ENCODE measurements at regions not wholly inside any gene's neighbourhood (a gene's known extent, or its start where the extent isn't known, plus 50 kb on each side); places are given as distances from the start of the nearest gene placed in this dataset.
"Not testable (repeated sequence)": the region's sequence is repeated elsewhere in the genome, so short reads cannot be mapped to it uniquely, and the experiment has no call there.

GRCh38 chr21:14058566-14058965, 152.2 kb downstream of the LIPI start:
- DNase-seq = no peak

DNA sequence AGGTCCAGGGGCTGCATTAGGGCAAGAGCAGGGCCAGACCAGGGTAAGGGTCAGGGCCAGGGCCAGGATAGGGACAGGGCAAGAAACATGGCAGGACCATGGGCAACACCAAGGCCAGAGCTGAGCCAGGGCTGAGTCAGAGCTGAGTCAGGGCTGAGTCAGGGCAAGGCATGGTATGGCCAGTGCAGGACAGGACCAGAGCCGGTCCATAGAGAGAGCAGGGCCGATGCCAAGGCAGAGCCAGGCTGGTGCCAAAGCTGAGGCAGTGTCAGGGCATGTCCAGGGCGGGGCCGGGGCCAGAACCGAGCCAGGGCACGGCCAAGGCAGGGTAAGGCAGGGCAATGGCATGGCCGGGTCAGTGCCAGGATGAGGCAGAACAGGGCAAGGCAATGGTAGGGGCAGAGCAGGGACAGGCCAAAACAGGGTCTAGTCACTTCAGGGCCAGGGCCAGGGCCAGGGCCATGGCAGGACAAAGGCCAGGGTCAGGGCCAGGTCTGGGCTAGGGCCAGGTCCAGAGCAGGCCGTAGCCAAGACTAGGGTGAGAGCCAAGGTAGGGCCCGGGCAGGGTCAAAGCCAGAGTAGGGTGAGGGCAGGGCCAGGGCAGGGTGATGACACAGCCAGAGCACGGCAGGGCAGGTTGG, 152.8 kb downstream of the LIPI start:
- DNase-seq = not testable (repeated sequence)

DNA sequence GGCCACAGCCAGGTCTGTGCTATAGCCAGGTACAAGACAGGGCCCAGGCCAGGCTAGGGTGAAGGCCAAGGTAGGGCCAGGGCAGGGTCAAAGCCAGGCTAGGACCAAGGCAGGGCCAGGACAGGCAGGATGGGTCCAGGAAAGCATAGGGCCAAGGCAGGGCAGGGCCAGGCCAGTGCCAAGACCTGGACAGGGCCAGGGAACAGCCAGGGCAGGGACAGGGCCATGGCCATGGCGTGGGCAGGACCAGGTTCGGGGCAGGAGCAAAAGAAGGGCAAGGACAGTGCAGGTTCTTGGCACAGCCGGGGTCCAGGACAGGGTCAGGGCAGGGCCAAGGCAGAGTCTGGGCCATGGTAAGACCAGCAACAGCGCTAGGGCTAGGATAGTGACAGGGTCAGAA, 153.4 kb downstream of the LIPI start:
- no peak for DNase-seq

GRCh38 chr21:14056771-14057191, 154.0 kb downstream of the LIPI start:
- no peak for DNase-seq

DNA sequence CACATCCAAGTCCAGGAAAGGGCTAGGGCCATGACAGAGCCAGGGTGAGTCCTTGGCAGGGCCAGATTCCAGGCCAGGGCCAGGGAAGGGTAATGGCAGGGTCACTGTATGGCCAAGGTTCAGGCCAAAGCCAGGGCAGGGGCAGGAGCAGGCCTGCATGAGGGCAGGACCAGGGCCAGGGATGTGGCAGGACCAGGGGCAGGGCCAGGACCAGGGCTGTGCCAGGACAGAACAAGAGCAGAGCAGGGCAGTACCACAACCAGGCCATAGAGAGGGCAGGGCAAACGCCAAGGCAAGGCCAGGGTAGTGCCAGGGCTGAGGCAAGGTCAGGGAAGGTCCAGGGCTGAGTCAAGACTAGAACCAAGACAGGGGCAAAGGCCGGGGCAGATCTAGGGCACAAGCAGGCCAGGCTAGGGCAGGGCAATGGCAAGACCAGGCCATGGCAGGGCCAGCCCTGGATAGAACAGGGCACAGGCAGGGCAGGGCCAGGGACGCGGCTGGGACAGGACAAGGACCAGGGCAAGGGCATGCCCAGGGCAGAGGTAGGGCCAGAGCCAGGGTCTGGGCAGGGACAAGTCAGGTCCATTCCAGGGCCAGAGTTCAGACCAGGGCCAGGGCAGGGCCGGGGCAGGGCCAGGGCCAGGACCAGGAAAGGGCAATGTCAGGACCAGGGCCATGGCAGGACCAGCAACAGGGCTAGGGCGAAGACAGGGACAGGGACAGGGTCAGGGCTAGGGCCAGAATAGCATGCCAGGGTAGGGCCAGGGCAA, 154.8 kb downstream of the LIPI start:
- DNase-seq = not testable (repeated sequence)

DNA sequence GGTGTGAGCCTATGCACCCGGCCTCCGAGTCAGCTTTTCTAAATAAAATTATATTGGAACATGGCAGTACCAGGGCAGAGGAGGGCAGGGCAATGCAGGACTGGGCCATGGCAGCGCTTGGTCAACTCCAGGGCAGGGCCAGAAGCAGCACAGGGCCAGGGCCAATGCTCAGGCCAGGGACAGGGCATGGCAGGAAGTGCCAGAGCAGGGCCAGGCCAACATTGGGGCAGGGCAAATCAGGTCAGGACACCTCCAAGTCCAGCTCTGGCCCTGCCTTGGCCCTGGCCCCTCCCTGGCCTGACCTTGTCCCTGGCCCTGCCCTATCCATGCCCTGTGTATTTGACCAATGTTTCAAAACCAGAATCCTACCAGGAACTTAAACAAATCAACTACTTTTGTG, 156.1 kb downstream of the LIPI start:
- DNase-seq = no peak

DNA sequence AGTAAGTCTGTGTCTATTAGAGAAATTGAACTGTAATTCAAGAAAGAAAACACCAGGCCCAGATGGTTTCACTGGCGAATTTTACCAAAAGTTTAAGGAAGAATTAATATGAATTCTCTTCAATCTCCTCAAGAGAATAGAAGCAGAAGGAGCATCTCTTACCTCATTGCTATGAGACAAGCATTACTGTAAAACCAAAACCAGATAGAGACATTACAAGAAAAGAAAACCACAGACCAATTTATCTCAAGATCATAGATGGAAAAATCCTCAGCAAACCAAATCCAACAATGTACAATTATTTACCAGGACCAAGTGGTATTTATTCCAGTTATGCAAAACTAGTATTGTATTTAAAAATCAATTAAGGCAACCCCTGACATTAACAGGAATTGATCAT, 160.6 kb downstream of the LIPI start:
- DNase-seq = no peak

GRCh38 chr21:14046401-14046800, 164.4 kb downstream of the LIPI start:
- DNase-seq = no peak

- DNase-seq = no peak
These were observed 170.4 kb downstream of the LIPI start for GRCh38 chr21:14040386-14040785.

- not testable (repeated sequence) for DNase-seq
These were observed 182.1 kb downstream of the LIPI start for GRCh38 chr21:14028619-14029018.

- peak; percentile 90 for DNase-seq
These were observed 183.4 kb downstream of the LIPI start for GRCh38 chr21:14027235-14027869.

DNA sequence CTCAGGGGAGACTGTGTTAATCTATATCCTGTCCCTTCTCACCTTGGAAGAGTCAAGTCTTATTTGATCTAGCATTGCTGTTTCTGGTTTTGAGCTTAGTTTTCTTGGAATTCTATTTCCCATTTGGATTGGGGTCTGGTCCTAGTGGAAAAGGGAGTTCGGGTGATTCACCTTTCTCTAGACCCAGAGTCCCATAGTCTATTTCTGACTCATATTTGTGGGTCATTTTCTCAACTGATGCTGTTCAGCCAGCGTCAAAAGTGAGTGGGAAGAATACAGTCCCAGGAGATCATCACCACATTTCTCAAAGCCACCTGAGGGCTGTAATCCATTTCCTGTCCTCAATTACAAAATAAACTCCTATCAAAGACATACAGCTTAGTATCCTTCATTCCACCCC, 190.6 kb downstream of the LIPI start:
- not testable (repeated sequence) for DNase-seq

GRCh38 chr21:14015841-14016240, 194.9 kb downstream of the LIPI start:
- DNase-seq = not testable (repeated sequence)

DNA sequence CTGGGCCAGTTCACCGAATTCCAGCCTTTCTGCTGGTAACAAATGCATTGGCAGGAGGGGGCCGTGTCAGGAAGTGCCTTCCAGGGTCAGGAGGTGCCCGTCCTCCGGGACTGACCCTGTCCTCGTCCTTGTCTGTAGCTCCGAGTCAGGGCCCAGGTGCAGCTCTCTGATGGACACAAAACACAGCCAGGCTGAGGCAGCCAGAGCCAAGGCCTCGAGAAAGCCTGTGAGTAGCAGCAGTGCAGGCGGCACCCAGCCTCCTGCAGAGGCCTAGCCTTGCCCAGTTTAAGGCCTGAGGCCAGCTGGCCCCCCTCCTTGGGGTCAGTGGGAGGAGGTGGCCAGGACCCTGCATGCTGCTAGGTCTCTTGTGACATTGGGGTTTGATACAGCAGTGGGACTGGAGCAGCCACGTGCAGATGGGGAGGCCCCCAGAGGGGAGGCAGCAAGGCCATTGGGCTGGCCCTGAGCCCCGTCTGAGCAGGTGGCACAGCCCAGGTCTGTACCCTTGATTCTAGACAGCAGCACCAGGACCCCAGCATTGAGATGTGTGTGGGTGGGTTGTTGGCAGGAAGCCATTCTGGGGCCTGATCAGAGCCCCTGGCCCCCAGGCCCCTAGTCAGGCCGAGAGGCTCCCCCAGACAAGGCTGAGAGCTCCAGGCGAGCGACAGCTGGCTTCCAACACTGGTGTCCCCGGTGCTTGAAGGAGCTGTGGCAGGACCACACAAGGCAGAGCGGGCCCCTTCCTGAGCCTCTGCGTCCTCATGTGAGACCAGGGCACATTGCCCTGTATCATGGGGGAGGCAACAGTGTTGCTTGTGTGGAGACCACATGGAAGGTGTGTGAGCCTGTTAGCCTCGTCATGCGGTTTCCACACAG, 196.9 kb downstream of the LIPI start:
- DNase-seq = not testable (repeated sequence)

DNA sequence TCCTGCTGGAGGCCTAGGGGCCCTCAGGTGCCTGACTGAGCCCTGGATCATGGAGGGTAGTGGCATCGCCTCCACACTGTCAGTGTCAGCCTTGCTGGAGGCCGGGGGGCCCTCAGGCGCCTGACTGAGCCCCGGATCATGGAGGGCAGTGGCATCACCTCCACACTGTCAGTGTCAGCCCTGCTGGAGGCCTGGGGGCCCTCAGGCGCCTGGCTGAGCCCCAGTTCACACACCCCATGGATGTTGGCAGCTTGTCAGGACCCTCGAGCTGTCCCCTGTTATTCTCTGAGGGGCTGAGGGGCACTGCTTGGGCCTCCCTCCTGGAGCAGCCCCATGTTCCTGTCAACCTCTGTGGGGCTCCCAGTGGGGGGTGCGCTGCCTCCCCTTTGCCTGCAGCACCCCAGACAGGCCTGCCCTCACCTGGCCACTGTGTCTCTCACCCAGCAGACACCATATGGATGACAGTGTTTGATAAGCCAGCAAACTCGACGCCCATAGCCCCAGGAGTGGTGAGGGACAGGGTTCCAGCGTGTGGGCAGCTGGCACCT, 197.6 kb downstream of the LIPI start:
- no peak for DNase-seq

DNA sequence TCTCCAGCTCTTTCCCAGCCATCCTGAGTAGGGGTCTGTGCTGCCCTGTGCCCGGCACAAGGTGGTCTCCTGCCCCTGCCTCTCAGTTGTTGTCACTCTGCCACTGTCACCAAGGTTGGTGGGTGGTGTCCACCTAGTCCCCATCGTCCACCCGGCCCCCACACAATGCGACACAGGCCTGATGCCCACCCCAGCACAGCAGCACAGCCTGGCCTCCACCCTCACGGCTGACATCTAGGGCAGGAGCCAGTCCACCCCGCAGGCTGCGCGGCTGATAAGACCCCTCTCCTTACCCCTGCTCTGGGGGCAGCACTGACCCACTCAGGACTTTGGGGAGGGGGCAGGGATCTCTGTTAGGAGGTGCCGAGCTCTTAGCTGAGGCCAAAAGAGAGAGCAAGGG, 198.3 kb downstream of the LIPI start:
- no peak for DNase-seq

GRCh38 chr21:14011751-14012150, 199.0 kb downstream of the LIPI start:
- not testable (repeated sequence) for DNase-seq

- DNase-seq = not testable (repeated sequence)
These were observed 199.6 kb downstream of the LIPI start for GRCh38 chr21:14011149-14011548.

- no peak for DNase-seq
These were observed 200.0 kb downstream of the LIPI start for GRCh38 chr21:14010729-14011128.

DNA sequence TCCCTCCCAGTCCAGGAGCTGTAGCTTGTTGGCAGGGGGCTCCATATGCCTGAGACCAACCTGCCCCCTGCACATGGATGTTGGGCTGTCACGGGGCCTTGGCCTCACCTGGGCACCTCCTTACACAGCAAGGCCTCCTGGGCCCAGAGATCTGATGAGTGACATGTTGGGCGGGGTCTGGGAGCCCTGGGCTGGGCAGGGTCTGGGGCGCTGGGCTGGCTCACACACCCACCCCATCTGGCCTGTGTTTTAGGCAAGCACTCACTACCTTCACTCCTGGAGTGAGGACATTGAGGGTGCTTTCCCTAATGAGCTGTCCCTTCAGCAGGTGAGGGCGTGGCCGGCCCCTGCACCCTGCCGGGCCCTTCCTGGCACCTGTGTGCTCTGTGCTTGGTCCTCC, 200.8 kb downstream of the LIPI start:
- not testable (repeated sequence) for DNase-seq

- DNase-seq = not testable (repeated sequence)
These were observed 201.3 kb downstream of the LIPI start for GRCh38 chr21:14009238-14009981.

DNA sequence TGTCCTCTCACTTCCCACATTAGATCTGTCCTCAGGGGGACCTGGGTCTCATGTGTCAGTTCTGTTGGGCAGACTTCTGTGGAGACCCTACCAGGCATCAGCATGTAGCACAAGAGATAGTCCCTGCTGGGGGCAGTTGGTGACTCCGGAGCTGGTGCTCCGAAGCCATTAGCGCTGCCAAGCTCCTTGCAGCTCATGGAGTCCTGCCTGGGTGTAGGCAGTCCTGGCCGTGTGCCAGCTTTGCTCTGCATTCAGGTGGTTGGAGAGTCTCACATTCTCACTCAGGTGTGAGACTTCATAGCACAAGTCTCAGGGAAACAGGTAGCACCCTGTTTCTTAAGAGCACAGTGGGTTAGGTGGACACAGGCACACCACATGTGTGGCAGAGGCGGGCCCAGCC, 202.3 kb downstream of the LIPI start:
- DNase-seq = not testable (repeated sequence)

Data from NCI-H2227 treated with DMSO at 0.1 percent for 48 hours (cell line).